ENCODE measurements at regions not wholly inside any gene's neighbourhood (a gene's known extent, or its start where the extent isn't known, plus 50 kb on each side); places are given as distances from the start of the nearest gene placed in this dataset.
"Not testable (repeated sequence)": the region's sequence is repeated elsewhere in the genome, so short reads cannot be mapped to it uniquely, and the experiment has no call there.

GRCh38 chr2:53103679-53104078, 663.9 kb upstream of the CHAC2 start:
- no peak for ATAC-seq

GRCh38 chr2:53098696-53099078, 668.9 kb upstream of the CHAC2 start:
- no peak for ATAC-seq

- ATAC-seq, result no peak
Measured at GRCh38 chr2:53096351-53096750, 671.3 kb upstream of the CHAC2 start.

- ATAC-seq, result no peak
Measured at GRCh38 chr2:53095664-53096063, 671.9 kb upstream of the CHAC2 start.

- no peak for ATAC-seq
Measured at GRCh38 chr2:53095227-53095626, 672.4 kb upstream of the CHAC2 start.

GRCh38 chr2:53093355-53093754, 674.2 kb upstream of the CHAC2 start:
- ATAC-seq, result no peak

GRCh38 chr2:53091183-53091582, 676.4 kb upstream of the CHAC2 start:
- no peak for ATAC-seq

GRCh38 chr2:53087874-53088461, 679.6 kb upstream of the CHAC2 start:
- no peak for ATAC-seq

GRCh38 chr2:53087262-53087873, 680.2 kb upstream of the CHAC2 start:
- ATAC-seq, result no peak

GRCh38 chr2:53077413-53077812, 690.2 kb upstream of the CHAC2 start:
- no peak for ATAC-seq

GRCh38 chr2:53075760-53076159, 691.8 kb upstream of the CHAC2 start:
- ATAC-seq, result no peak

- no peak for ATAC-seq
Measured at GRCh38 chr2:53067533-53067932, 700.1 kb upstream of the CHAC2 start.

- no peak for ATAC-seq
Measured at GRCh38 chr2:53067056-53067455, 700.5 kb upstream of the CHAC2 start.

- no peak for ATAC-seq
Measured at GRCh38 chr2:53064154-53064553, 703.5 kb upstream of the CHAC2 start.

GRCh38 chr2:53058526-53058925, 709.1 kb upstream of the CHAC2 start:
- ATAC-seq, result no peak

- ATAC-seq, result no peak
Measured at GRCh38 chr2:53053937-53054336, 713.7 kb upstream of the CHAC2 start.

- ATAC-seq, result no peak
Measured at GRCh38 chr2:53051157-53051556, 716.4 kb upstream of the CHAC2 start.

- ATAC-seq, result no peak
Measured at GRCh38 chr2:53040536-53041229, 726.9 kb upstream of the CHAC2 start.

- ATAC-seq, result no peak
Measured at GRCh38 chr2:53036196-53036595, 731.4 kb upstream of the CHAC2 start.

GRCh38 chr2:53035153-53035552, 732.5 kb upstream of the CHAC2 start:
- no peak for ATAC-seq

- ATAC-seq, result no peak
Measured at GRCh38 chr2:53033411-53033810, 734.2 kb upstream of the CHAC2 start.

GRCh38 chr2:53028746-53029423, 738.7 kb upstream of the CHAC2 start:
- no peak for ATAC-seq

- no peak for ATAC-seq
Measured at GRCh38 chr2:53028225-53028624, 739.4 kb upstream of the CHAC2 start.

- not testable (repeated sequence) for ATAC-seq
Measured at GRCh38 chr2:53022248-53022647, 745.4 kb upstream of the CHAC2 start.
